ENCODE measurements at regions not wholly inside any gene's neighbourhood (a gene's known extent, or its start where the extent isn't known, plus 50 kb on each side); places are given as distances from the start of the nearest gene placed in this dataset.

GRCh38 chr10:61051344-61051743 lies 107.4 kb upstream of the RHOBTB1 start:
- H3K4me3 ChIP-seq (ENCODE audit: insufficient read depth, low read depth, low read length) = no peak overlapping the region
- H2AK9ac ChIP-seq (replicated peaks; ENCODE audit: low read depth, low read length, poor library complexity) = no peak overlapping the region
- H3K23ac ChIP-seq (ENCODE audit: low read depth, low read length) = no peak overlapping the region
- no peak overlapping the region for H4K5ac ChIP-seq (ENCODE audit: low read depth, low read length)
- H4K20me1 ChIP-seq (ENCODE audit: insufficient read depth, low read length) = no peaks in the 10 kb centered on the region
- ATAC-seq (ENCODE audit: low read depth) (no peak), DNase-seq (no peak)
- H2AFZ ChIP-seq (replicated peaks; ENCODE audit: low read length, poor library complexity) = no peak overlapping the region
- in situ Hi-C loops (cut with MboI; ENCODE audit: low sequenced_read_pairs) = no loop called here
- intact Hi-C loops (cut with micrococcal nuclease) = no loop called here
- no peaks in the 10 kb centered on the region for H3K9me3 ChIP-seq (ENCODE audit: control insufficient read depth, insufficient read depth, low read length)
- no peak overlapping the region for H2BK20ac ChIP-seq (ENCODE audit: low read depth, low read length)
- H3K9ac ChIP-seq (ENCODE audit: low read depth, low read length) = no peak overlapping the region
- no peak overlapping the region for H4K91ac ChIP-seq (ENCODE audit: insufficient read depth, low read depth, low read length)
- peaks cover 2% of the 10 kb centered on the region; the same call in 1 of the 2 replicates for H3K27me3 ChIP-seq (ENCODE audit: control insufficient read depth, insufficient read depth, low read length)
- H3K14ac ChIP-seq (replicated peaks; ENCODE audit: low read depth, low read length) = no peak overlapping the region
- ChIA-PET CTCF (no interaction called here), POLR2A (ENCODE audit: unreplicated experiment) (no interaction called here)
- BruUV-seq (replicated peaks) = no TSS peak
- H2BK120ac ChIP-seq (ENCODE audit: low read depth, low read length) = no peak overlapping the region
- no peak overlapping the region for H3K4me2 ChIP-seq (ENCODE audit: low read depth, low read length)
- H3K4me1 ChIP-seq (ENCODE audit: control insufficient read depth, insufficient read depth, low read length) = no peaks in the 10 kb centered on the region
- no peaks in the 10 kb centered on the region for H3K79me1 ChIP-seq (ENCODE audit: low read depth in 1 of 2, low read length in 2 of 2)
- no peaks in the 10 kb centered on the region for H3K9me1 ChIP-seq (ENCODE audit: insufficient read depth, low read length)
- H3K56ac ChIP-seq (ENCODE audit: extremely low read depth, insufficient read depth, low read length) = no peak overlapping the region
- H2BK15ac ChIP-seq (ENCODE audit: low read depth, low read length) = no peak overlapping the region
- H3K27ac ChIP-seq (ENCODE audit: insufficient read depth, low read length) = no peak overlapping the region
- H4K8ac ChIP-seq (ENCODE audit: low read depth in 2 of 2, low read length in 2 of 2) = no peak overlapping the region
- H3K18ac ChIP-seq (ENCODE audit: low read depth, low read length) = no peak overlapping the region
- no peak overlapping the region for H2BK5ac ChIP-seq (ENCODE audit: low read depth, low read length, poor library complexity, severe bottlenecking)
- dilution Hi-C loops (cut with HindIII; ENCODE audit: low sequenced_read_pairs, unreplicated experiment) = no loop called here
- H3K36me3 ChIP-seq (ENCODE audit: control insufficient read depth, insufficient read depth, low read length) = no peaks in the 10 kb centered on the region
- H2AK5ac ChIP-seq (ENCODE audit: low read depth, low read length) = no peak overlapping the region
- no CpG with 5 or more reads among the region's 5 CpGs for WGBS, 2 experiments (ENCODE audit: extremely low coverage in 2 of 2, insufficient read length in 1 of 2)
- H3K4ac ChIP-seq (ENCODE audit: low read depth, low read length) = no peak overlapping the region
- TF ChIP-seq NFE2L2 (IDR thresholded peaks at IDR 0.05; ENCODE audit: low read depth, low read length) (no peak), FOS (IDR thresholded peaks at IDR 0.05; ENCODE audit: low read depth, low read length) (no peak), CEBPB (IDR thresholded peaks at IDR 0.05; ENCODE audit: low read depth, low read length) (no peak), POLR2A (IDR thresholded peaks at IDR 0.05; ENCODE audit: low read depth, low read length) (no peak), CHD1 (IDR thresholded peaks at IDR 0.05; ENCODE audit: low read depth, low read length) (no peak), RCOR1 (IDR thresholded peaks at IDR 0.05; ENCODE audit: insufficient replicate concordance, low read length) (no peak)
- TF ChIP-seq, protein P1, sequence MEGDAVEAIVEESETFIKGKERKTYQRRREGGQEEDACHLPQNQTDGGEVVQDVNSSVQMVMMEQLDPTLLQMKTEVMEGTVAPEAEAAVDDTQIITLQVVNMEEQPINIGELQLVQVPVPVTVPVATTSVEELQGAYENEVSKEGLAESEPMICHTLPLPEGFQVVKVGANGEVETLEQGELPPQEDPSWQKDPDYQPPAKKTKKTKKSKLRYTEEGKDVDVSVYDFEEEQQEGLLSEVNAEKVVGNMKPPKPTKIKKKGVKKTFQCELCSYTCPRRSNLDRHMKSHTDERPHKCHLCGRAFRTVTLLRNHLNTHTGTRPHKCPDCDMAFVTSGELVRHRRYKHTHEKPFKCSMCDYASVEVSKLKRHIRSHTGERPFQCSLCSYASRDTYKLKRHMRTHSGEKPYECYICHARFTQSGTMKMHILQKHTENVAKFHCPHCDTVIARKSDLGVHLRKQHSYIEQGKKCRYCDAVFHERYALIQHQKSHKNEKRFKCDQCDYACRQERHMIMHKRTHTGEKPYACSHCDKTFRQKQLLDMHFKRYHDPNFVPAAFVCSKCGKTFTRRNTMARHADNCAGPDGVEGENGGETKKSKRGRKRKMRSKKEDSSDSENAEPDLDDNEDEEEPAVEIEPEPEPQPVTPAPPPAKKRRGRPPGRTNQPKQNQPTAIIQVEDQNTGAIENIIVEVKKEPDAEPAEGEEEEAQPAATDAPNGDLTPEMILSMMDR (conservative IDR thresholded peaks at IDR 0.05; ENCODE audit: low read depth, low read length) = no peak
